ENCODE measurements at regions not wholly inside any gene's neighbourhood (a gene's known extent, or its start where the extent isn't known, plus 50 kb on each side); places are given as distances from the start of the nearest gene placed in this dataset.

GRCh38 chr2:18993756-18994338, 364.6 kb downstream of the OSR1 start:
- DNase-seq (ENCODE audit: low read depth, low spot score): peak; percentile 45
- CTCF ChIA-PET: interaction anchor here (0.8 to 1.5 kb wide), 3 partner anchors 13 to 353 kb away, joined by 3 to 5 read pairs (median 3); no protein-coding TSS in a partner anchor
- POLR2A ChIA-PET: interaction anchor here (0.8 kb wide), 1 partner anchor 364 kb away, joined by 3 read pairs; the partner anchor contains the start of gene OSR1
- TF ChIP-seq CTCF (IDR thresholded peaks at IDR 0.05; ENCODE audit: insufficient read depth, low read length, missing control alignments): no peak
- no peak overlapping the region for H3K4me3 ChIP-seq (ENCODE audit: low read depth, low read length)

DNA sequence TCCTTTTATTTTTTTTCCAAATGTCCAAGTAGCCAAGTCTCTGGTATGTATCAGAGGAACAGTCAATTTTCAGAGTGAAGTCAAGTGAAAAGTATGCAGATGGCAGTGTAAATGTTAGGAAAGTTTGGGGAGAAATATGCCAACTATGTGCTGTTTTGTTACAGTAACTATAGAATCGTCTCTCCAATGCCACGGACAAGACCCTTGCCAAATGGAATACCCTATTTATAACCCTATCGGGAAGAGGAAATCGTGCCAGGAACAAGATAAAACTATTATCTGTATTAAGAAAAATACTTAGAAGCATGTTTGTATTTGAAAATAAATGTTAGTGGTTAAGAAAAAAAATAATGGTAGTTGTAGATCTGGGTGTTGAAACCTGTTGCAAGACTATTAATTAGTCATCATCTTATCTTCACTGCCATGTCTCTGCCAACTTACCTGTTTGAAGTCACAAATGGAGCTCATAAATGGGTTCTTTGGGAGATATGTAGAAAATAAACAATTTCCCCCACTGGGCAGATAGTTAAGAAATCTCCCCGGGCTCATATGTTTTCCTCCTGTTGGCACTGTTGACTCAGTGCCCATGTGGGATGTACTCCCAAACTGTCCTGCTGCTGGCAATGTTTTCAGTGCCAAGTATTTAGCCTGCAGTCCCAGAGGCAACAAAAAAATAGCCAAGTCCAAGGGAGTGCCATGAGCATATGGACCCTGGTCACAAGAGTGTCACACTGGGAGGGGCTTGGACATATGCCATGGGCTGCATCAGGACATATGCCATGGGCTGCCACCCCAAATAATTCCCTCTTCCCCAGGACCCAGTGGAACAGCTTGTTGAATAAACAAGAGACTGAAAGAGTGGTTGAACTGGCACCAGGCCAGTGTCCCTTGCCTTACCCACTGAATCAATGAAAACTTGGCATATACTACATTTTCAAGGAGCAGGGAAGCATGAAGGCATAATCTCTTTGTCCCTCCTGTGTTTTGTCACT, 366.9 kb downstream of the OSR1 start:
- no peak for TF ChIP-seq CTCF (IDR thresholded peaks at IDR 0.05; ENCODE audit: insufficient read depth, low read length, missing control alignments)
- POLR2A ChIA-PET: interaction anchor here (0.7 to 1.1 kb wide), 2 partner anchors 46 to 367 kb away, joined by 3 read pairs; partner anchors contain the start of gene OSR1
- CTCF ChIA-PET: interaction anchor here (0.7 to 1.3 kb wide), 3 partner anchors 13 to 242 kb away, joined by 3 to 6 read pairs (median 3); no protein-coding TSS in a partner anchor
- H3K4me3 ChIP-seq (ENCODE audit: low read depth, low read length): no peak overlapping the region
- peak; percentile 84 for DNase-seq (ENCODE audit: low read depth, low spot score)

DNA sequence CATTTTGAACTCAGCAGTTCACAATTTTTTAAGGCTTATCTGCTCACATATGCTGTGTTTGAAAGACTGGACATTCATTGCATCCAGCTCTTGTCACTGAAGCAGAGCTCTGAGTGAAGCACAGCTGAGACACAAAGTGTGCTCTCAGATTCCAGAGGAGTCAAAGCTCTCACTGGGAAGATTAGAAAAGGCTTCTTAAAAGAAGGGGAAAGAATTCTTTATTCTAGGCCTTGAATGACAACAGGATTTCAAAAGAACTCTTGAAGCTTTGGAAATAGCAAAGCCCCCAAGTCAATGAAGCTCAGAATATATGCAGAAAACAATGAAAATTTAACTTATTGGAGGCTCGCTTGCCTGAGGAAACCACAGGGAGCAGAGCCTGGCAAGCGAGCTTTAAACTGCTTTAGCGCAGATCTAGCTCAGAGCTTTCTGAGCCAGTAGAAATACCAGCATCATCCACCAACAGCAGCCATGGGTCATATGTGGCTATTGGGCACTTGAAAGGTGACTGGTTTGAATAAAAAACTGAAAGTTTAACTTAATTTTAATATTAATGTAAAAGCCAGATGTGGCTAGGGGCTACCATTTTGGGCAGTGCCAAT, 369.7 kb downstream of the OSR1 start:
- TF ChIP-seq CTCF (IDR thresholded peaks at IDR 0.05; ENCODE audit: insufficient read depth, low read length, missing control alignments): no peak
- ChIA-PET CTCF (interaction anchor here (0.6 to 1.3 kb wide), 4 partner anchors 51 to 469 kb away, joined by 3 read pairs; no protein-coding TSS in a partner anchor), POLR2A (interaction anchor here (1.5 to 2.1 kb wide), 2 partner anchors 359 to 369 kb away, joined by 5 to 10 read pairs; partner anchors contain the start of gene OSR1)
- H3K4me3 ChIP-seq (ENCODE audit: low read depth, low read length): no peak overlapping the region
- DNase-seq (ENCODE audit: low read depth, low spot score): no peak

DNA sequence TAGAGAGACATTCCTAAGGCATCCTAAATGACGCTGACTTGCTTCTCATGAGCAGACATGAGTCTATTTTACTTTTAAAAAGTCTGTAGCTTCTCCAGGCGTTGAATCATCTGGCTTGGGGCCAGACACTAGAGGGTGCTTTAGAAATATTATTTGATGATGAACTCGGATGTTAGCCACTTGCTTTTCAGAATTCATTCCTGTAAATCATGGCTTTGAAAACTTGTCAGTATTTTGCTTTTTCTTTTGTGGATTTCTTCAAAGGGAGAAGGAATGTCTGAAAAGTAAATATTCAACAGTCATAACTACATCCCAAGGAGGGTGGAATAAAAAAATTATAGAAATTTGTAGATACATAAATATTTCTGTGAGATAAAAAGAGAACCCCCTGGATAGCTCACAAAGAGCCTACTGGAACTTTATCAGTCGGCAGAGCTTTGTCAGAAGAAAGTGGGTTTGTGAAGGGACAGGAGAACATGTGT, 370.8 kb downstream of the OSR1 start:
- peak; percentile 12 for TF ChIP-seq CTCF (IDR thresholded peaks at IDR 0.05; ENCODE audit: insufficient read depth, low read length, missing control alignments)
- CTCF ChIA-PET: interaction anchor here (0.6 kb wide), 1 partner anchor 9 kb away, joined by 3 read pairs; no protein-coding TSS in a partner anchor
- DNase-seq (ENCODE audit: low read depth, low spot score): peak; percentile 82
- H3K4me3 ChIP-seq (ENCODE audit: low read depth, low read length): no peak overlapping the region
- POLR2A ChIA-PET: interaction anchor here (0.6 to 2.1 kb wide), 4 partner anchors 9 to 378 kb away, joined by 3 to 10 read pairs (median 4); partner anchors contain the start of gene OSR1

DNA sequence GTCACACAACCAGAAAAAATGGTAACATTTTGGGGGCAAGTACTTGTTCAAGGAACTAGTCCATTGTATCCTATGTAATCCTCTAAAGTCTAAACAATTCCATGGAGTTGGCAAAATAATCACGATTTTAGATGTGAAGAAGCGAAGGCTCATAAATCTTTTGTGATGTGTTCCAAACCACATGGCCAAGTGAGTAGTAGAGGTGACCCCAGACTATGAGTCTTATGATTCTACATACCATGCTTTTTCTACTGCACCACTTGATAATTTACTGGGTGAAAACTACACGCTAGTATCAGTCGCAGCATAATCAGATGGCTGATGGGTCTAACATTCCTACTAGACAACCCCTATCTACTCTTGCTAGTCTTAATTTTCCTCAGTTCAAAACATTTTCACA, 371.4 kb downstream of the OSR1 start:
- TF ChIP-seq CTCF (IDR thresholded peaks at IDR 0.05; ENCODE audit: insufficient read depth, low read length, missing control alignments): no peak
- ChIA-PET POLR2A (interaction anchor here (2.1 kb wide), 1 partner anchor 371 kb away, joined by 10 read pairs; the partner anchor contains the start of gene OSR1), CTCF (no interaction called here)
- no peak overlapping the region for H3K4me3 ChIP-seq (ENCODE audit: low read depth, low read length)
- no peak for DNase-seq (ENCODE audit: low read depth, low spot score)
